AG04450 (cell line): ENCODE measurements at regions not wholly inside any gene's neighbourhood (a gene's known extent, or its start where the extent isn't known, plus 50 kb on each side); places are given as distances from the start of the nearest gene placed in this dataset.

ENCODE experiments used
- CTCF ChIA-PET: fragments of 300-600, 350-600 bp; formaldehyde crosslinking; extraction: SDS; loops from one replicate; lab custom pipeline; 2022; ENCODE audit warnings: antibody characterized with exemption, inconsistent platforms; lab: Charles Lee
- POLR2A ChIA-PET: fragments of 350-600 bp; formaldehyde crosslinking; extraction: SDS; loops from one replicate; lab custom pipeline; 2021; ENCODE audit warnings: antibody characterized with exemption, inconsistent platforms; lab: Yijun Ruan, JAX
- DNase-seq: peaks from one replicate; pipeline ENCODE4 v3.0.0-alpha.2; 2011; ENCODE audit warnings: low read depth, low spot score
- H3K27ac ChIP-seq: one replicate; pipeline ENCODE4 v1.5.1; 2012; ENCODE audit warnings: low read depth, low read length, control low read depth
- H3K27me3 ChIP-seq: one replicate; pipeline ENCODE4 v1.6.0; 2012; ENCODE audit warnings: low read length; ENCODE audit not compliant: control insufficient read depth, insufficient read depth
- H3K4me3 ChIP-seq: 2 replicates; pipeline ENCODE4 v1.5.1; 2011; ENCODE audit warnings: mild to moderate bottlenecking, low read depth, low read length, control low read depth
- H3K9me3 ChIP-seq: 2 replicates; pipeline ENCODE4 v1.5.1; 2012; ENCODE audit warnings: low read length; ENCODE audit not compliant: control insufficient read depth, insufficient read depth
- TF ChIP-seq, protein P1 (sequence below): IDR thresholded peaks from 2 replicates; pipeline ENCODE4 v1.5.1; 2011; ENCODE audit warnings: low read depth, low read length, control low read depth, inconsistent platforms

DNA sequence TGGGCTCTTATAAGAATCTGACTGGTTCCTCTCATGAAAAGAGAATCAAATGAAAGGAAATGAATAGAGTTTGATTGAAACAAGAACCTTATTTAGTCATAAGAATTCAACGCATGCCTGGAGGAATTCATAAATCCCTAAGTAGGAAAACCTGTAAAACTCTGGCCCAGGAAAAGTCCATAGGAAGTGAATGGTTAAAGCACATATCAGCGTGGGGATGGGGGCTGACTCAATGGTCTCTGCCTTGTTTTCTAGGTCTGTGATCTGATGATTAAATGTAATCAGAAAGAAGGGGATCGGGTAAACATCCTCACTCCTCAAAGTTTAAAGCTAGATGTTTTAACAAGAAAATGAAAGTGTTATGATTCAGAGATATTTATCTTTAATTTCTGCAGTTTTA is 759.4 kb upstream of the C9orf72 start:
- ChIA-PET CTCF (no interaction called here), POLR2A (no interaction called here)
- Histone ChIP-seq H3K27me3 (no peaks in the 10 kb centered on the region), H3K4me3 (no peak overlapping the region), H3K9me3 (no peaks in the 10 kb centered on the region), H3K27ac (no peak overlapping the region)
- no peak for DNase-seq
- TF ChIP-seq, protein P1, sequence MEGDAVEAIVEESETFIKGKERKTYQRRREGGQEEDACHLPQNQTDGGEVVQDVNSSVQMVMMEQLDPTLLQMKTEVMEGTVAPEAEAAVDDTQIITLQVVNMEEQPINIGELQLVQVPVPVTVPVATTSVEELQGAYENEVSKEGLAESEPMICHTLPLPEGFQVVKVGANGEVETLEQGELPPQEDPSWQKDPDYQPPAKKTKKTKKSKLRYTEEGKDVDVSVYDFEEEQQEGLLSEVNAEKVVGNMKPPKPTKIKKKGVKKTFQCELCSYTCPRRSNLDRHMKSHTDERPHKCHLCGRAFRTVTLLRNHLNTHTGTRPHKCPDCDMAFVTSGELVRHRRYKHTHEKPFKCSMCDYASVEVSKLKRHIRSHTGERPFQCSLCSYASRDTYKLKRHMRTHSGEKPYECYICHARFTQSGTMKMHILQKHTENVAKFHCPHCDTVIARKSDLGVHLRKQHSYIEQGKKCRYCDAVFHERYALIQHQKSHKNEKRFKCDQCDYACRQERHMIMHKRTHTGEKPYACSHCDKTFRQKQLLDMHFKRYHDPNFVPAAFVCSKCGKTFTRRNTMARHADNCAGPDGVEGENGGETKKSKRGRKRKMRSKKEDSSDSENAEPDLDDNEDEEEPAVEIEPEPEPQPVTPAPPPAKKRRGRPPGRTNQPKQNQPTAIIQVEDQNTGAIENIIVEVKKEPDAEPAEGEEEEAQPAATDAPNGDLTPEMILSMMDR, result no peak

DNA sequence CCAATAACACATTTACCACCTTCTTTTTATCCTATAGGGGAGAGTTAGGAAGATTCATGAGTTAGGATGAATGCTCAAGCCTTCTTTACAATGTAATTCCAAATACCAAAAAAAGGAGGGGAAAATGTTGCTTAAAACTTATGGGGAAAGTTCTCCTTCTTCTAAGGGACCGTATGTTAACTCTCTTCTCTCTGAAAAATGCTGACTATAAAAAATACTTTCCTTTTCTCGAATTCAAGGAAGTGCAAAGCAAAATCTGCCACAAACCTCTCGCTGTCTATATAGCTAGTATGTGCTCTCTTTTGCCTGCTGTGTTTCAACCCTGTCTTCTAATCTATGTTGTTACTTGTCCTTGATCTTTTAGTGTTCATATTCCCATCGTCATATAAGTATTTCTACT is 768.6 kb upstream of the C9orf72 start:
- no peak for DNase-seq

DNA sequence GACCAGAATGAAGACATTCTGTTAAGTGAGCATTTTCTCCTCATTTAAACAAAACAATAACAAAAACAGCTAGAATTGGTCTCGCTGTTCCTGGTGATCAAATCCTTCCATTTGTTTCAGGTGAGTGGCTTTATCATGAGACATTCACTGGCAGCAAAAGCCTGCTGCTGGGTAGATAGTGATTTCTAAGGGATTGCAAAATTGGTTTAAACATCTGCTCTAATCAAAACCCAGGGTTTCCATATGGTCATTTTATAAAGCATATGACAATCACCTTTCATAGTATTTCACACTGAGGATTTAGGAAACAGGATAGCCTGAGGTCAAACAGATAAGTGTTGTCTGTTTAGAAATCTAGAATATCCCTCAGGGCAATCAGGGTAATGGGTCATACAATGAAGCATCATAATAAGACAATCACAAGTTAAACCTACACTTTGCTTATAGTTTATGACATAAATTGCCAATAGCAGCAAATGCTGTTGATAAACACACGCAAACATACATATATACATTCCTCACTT is 769.6 kb upstream of the C9orf72 start:
- POLR2A ChIA-PET, result no interaction called here
- Histone ChIP-seq H3K4me3 (no peak overlapping the region), H3K27ac (no peak overlapping the region), H3K27me3 (no peaks in the 10 kb centered on the region), H3K9me3 (no peaks in the 10 kb centered on the region)
- CTCF ChIA-PET, result no interaction called here
- DNase-seq, result no peak
- TF ChIP-seq, protein P1, result no peak

More for the DNA sequence above, 768.6 kb upstream of the C9orf72 start:
- TF ChIP-seq, protein P1, result no peak
- Histone ChIP-seq H3K4me3 (no peak overlapping the region), H3K9me3 (no peaks in the 10 kb centered on the region), H3K27ac (no peak overlapping the region), H3K27me3 (no peaks in the 10 kb centered on the region)
- ChIA-PET POLR2A (no interaction called here), CTCF (no interaction called here)

DNA sequence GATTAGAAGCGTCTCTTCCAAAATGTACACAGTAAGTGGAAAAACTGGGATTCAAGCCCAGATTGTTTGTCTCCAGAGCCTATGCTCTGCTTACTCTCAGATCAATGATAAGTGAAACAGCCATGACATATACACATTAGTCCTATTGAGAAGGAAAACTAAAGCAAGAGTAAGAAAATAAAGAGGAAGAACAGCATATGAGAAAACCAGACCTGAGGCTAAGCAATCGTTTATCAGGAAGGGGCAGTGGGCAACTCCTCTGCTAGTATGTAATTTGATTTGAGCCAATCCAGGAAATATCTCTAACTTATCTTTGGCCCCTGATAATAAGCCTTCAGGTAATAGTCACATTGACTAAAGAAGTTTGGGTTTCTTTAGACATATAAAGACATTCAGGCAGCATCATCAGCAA is 789.9 kb upstream of the C9orf72 start:
- Histone ChIP-seq H3K9me3 (no peaks in the 10 kb centered on the region), H3K27ac (no peak overlapping the region), H3K27me3 (no peaks in the 10 kb centered on the region), H3K4me3 (no peak overlapping the region)
- TF ChIP-seq, protein P1, result no peak
- no peak for DNase-seq
- ChIA-PET CTCF (no interaction called here), POLR2A (no interaction called here)

DNA sequence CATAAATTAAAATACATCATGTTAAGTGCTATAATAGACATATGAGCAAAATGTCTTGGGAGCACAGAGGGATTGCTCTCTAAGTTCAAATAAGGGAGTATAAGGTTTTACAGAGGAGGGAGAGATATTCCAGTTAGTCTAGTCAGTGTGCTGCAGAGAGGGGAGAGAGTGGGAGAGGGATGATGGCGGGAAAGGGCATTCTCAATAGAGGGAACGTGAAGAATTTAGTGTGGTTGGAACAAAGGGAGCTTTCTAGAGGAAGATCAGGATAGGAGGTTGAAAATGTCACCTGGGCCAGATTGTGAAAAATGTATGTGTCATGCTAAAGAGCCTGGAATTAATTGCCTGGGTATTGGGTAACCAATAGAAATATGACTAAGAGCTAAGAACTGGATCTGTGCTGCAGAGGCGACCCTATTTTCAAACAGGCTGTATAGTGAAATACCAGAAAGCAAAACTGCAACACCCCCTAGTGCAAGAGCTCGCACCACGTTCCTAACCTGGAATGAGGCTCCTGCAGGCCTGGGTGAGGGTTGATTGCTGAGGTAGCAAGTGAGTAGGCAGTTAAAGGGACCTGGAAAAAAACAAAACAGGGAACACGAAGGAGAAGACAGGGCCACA is 791.8 kb upstream of the C9orf72 start:
- H3K4me3 ChIP-seq, result no peak overlapping the region
- no peak for DNase-seq
- TF ChIP-seq, protein P1, result no peak
- H3K27ac ChIP-seq, result no peak overlapping the region
- peaks cover 2% of the 10 kb centered on the region; the same call in 1 of the 2 replicates for H3K9me3 ChIP-seq
- ChIA-PET POLR2A (no interaction called here), CTCF (no interaction called here)
- H3K27me3 ChIP-seq, result no peaks in the 10 kb centered on the region
